GM19023 (cell line): ENCODE measurements at regions not wholly inside any gene's neighbourhood (a gene's known extent, or its start where the extent isn't known, plus 50 kb on each side); places are given as distances from the start of the nearest gene placed in this dataset.
"Not testable (repeated sequence)": the region's sequence is repeated elsewhere in the genome, so short reads cannot be mapped to it uniquely, and the experiment has no call there.

Source experiments
- ATAC-seq: cut with Tn5 transposase; IDR thresholded peaks from one replicate; pipeline ENCODE4 v1.9.1; 2021; ENCODE audit warnings: mild to moderate bottlenecking, moderate library complexity; ENCODE audit not compliant: unreplicated experiment

DNA sequence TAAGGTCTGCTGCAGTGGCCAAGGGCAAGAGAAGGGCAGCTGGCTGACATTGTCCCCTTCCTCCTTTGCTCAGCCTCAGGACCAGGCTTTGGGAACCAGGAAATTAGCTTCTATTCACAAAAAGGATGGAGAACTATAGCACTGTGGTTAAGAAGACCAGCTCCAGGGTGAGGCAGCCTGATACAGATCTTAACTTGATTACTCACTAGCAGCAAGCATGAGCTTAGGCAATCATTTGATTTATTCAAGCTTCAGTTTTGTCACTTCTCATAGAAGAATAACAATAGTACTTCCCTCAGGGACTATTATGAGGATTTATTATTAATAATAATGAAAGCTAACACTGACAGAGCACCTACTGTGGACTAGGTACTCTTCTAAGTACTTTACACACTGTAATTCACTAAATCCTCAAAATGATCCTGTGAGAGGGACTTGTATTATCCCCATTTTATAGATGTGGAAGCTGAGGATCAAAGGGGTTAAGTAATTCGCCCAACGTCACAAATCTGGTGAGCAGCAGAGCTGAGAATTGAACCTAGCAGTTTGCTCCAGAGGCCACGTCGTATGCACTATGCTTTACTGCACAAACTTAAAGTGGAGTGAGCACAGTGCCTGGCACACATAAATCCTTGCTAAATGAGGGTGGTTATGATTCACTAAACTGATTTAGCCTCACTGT, 130.4 kb upstream of the PAK3 start:
- ATAC-seq: no peak

DNA sequence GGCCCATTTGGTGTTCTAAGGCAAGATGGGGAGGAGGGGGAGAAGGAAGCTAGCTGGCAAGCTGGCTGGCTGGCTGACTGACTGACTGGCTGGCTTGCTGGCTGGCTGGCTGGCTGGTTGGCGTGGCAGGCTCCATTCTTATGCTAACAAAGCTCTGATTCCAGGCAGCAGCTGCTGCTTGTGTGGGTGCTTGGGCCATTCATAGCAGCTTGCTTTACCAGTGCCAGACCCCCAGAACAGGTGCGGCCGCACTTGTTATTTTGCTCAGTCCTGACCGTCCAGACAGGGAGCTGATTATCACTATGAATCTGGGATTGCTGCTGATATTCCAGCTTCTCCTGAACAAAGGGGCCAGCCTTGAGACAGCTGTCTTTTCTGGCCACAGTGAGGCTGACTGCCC, 131.2 kb upstream of the PAK3 start:
- ATAC-seq: no peak

DNA sequence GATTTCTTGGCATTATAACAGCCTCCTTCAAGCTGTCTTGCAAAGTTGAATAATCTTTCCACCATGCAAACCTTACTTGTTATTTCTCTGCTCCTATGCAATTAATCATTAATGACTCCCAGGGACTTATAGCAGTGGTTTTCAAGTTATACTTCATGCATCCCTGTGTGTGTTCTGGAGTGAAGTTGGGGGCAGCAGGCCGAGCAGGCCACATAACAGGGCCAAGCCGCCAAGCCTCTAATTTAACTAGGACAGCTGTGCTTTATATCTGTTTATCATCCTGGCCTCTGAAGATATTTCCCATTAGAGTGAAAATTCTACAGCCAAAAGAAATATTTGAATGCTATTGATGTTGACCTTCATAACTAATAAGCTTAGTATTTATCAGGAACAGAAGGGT, 133.5 kb upstream of the PAK3 start:
- ATAC-seq: no peak

DNA sequence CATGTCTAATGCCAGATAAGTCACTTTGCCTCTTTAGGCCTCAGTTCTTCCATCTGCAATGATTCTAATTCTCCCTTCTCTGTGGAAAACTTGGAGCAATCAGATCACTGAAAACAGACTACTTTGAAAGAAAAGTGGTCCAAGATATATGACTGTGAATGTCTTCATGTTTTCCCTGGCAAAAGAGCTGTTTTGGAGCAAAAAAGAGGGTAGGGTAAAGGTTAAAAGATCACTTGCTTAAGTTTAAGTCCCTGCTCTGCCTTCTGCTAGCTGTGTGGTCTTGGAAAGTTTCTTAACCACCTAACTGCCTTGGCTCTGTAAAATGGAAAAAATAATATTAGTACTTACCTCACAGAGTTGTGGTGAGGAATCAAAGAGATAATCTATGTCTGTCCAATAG, 140.3 kb upstream of the PAK3 start:
- ATAC-seq: no peak

DNA sequence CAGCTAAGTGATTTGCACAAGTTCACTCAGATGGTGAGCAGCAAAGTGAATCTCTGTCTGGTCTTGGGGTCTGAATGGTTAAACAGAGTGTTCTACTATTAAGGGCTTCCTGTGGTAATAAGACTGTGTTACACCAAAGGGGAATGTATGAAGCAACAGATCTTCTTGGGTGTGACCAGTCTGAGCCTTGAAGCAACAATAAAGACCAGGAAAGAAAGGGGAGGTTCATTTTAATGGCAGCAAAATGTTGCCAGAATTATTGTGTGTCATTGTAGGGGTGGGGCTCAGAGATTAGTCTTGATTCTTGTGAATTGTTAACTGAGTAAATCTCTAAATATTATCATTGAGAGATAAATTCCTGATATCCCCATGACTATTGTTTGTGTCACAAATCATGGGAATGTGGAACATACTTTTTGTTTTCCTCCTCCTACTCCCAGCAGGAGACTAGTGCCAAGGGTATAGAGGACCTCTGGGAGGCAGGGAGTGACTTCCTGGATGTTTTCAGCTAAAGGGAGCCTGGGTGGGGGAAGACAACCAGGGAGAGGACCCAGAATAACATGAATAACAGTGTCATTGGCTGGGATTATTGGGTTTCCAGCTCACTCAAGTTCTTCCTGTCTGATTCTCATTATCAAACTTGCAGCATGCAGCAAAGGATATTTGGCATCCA, 141.4 kb upstream of the PAK3 start:
- no peak for ATAC-seq

DNA sequence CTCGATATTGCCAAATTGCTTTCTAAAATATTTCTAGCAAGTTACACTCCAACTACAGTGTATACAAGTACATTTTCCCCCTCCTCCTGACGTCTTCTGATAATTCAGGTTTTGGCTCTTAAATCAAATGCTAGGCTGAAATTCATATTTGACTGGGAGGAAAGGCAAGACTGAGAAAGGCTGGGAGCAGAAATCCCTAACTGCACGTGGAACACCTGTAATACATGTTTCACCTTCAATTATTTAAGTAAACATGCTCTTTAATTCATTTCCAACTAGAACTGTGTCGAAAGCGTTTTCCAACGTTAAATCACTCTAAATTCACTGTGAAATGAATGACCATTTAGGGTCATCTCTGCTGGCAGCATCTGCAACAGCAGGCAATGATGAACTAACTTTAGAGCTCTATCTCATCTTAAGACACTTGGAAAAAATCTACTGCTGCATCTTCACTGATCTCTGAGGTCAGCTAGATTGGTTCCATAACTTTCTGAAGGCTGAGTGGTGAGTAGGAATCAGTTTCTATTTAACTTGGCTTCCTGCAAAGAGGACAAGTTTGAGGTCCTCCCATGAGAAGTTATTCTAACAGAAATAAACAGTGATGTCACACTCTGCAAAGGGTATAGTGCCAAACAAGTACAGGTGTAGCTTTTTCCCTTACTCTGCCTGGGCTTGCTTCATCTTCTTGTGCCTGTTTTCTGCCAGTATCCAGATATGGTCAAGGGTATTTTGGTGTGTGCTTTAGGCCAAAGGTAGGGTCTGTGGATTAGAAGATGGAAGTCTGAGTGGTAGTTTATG, 144.3 kb upstream of the PAK3 start:
- no peak for ATAC-seq

DNA sequence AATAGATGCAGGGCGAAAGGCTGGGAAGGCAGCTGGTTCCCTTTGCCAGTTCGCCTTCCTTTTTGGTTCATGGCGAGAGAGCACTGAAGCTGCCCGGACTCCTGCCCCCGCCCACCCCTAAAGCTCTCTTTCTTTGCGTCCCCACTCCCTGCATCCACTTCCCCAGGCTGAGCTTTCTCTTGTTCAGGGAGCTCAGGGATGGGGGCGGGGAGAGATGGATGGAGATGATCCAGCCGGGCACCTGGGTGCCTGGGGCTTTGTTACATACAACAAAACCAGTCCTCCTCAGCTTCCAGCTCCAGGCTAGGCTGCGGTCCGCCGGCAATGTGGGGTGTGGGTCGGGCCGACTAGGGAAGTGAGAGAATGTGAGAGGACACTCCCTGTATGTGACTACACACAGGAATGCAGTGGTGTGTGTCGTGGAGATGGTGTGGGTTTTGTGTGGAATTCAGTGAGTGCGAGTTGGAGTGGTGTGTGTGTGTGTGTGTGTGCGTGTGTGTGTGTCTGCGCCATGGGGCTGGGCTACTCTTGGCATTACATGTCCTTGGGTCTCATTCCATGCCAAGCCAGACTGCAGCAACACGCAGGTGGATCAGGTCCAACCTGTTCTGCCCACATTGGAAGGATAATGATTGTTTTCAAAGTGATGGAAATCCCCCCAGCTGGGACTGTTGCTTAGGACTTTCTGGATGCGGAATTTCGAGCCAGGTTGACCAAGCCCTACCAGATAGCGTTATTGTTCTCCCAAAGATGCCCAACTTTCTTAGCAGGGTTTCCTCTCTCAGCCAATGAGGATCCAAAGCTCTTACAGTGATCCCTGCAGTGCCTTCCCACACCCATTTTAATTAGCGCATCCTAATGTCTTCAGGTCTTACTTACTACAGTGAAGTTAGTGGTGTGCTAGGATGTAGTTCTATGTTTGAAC, 149.4 kb upstream of the CHRDL1 start:
- ATAC-seq: no peak

DNA sequence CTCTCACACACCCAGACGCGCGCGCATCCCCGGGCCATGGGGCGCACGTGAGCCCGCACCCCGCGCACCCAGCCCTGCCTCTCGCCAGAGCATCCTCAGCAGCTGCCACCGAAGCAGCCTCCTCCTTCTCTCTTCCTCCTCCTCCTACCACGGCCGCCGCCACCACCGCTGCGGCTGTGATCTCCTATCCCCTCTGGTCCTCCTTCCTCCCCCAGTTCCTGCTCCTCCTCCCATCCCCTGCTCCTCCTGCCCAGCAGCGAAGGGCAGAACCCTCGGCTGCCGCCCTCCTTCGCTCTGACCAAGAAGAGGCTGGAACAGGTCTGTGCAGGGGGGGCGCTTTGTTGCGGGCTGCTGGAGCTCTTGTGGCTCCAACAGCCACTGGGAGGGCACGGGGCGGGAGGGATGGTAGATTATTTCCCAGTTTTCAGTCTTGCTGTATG, 148.7 kb upstream of the CHRDL1 start:
- ATAC-seq: no peak

DNA sequence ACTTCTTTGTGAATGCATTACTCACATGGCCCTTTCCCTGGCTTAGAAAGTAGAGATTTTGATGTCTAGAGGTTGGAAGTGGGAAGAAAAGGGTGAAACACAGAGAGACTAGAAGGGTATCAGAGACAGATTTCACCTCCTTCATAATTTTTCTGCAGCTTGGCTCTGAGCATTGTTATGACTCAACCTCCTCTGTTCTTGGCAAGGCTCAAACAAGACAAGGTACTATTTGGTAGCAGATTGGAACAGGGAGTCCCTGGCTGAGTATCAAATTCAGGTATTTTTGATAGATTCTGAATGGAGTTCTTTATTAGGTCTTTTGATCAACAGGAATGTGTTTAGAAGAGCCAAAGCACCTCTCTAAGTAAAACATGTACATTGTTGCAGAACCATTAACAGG, 146.3 kb upstream of the CHRDL1 start:
- no peak for ATAC-seq

DNA sequence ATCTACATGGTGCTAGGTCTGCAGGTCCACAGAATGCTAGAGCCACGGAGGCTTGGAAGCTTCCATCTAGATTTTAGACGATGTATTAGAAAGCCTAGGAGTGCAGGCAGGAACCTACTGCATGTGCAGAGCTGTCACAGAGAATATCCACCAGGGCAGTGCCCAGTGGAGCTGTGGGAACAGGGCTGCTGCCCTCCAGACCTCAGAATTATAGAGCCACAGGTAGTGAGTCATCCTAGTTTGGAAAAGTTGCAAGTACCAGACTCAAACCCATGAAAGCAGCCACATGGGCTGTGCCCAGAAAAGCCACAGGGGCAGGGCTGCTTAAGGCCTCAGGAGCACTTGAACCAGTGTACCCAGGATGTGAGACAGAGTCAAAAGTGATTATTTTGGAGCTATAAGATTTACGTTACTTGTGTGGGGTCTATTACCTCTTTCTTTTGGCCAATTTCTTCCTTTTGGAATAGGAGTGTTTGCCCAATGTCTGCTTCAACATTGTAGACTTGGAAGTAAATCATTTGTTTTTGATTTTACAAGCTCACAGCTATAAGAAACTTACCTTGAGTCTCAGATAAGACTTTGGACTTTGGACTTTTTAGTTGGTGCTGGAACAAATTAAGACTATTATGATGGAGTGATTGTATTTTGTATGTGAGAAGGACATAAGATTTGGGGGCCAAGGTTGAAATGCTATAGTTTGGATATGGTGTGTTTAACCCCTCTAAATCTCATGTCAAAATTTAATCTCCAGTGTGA, 143.5 kb upstream of the CHRDL1 start:
- no peak for ATAC-seq

DNA sequence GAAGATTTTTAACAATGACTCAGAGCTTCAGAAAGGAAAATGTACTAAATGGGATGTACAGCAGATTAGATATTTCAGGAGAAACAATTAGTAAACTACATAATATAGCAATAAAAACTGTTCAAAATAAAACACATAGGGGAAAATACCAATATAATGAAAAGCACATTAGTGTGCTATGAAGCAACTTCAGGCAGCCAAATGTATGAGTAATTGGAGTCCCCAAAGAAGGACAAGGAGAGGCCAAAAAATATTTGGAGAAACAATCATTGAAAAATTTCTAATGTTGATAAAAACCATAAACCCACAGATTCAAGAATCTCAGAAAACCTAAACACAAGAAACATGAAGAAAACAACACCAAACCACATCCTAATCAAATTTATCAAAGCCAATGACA, 129.3 kb upstream of the CHRDL1 start:
- ATAC-seq: no peak

DNA sequence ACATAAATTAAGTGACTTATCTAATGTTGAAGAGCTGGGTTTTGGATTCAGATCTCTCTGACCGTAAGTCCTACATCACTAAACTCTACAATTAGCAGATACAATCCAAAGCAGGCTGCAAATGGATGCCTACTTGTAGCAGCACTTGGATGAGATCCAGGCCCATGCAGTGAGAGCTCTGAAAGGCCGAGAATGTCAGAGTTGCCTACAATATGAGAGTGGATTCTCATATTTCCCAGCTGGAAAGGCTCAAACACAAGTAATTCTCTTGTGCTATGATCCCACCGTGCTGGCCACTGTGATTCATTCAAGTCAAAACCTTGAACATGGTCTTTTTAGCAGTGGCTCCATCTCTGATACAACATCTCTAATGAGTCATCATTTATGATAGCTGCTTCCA, 125.4 kb upstream of the CHRDL1 start:
- ATAC-seq: no peak

DNA sequence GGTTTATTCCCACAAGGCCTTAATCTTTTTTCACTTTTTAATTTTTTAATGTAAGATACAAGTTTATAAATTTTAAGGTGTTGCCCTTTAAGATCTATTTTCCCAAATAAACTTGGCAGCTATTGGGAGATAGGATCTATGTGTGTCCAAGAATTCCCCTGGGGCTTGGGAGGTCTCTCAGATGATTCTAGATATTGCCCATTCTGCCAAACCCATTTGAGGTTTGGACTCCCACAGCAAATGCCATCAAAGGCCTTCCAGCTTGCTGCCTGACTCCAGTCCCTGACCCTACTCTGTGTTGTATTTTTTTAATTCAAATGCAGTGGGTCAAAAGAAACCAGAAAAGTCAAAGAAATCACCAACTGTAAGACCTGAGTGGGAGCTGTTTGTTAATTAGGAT, 120.0 kb upstream of the CHRDL1 start:
- ATAC-seq: no peak

DNA sequence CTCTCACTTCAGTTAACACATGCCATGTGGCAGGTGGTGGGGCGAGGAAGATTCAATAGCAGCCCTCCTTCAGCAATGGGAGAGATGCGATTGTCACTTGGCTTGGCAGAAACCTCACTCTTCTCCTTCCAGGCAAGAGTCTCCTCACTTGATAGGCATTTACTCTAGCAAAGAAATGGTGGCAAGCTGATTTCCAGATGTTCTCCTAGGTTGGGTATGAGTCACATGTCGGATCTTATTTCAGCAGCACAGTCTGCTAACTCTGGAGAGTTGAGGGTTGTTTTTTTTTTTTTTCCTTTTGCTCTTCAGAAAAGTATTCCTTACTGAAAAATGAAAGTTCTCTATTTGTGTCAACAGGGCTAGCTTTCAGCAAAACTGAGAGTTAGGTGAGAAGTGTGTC, 119.5 kb upstream of the CHRDL1 start:
- no peak for ATAC-seq

DNA sequence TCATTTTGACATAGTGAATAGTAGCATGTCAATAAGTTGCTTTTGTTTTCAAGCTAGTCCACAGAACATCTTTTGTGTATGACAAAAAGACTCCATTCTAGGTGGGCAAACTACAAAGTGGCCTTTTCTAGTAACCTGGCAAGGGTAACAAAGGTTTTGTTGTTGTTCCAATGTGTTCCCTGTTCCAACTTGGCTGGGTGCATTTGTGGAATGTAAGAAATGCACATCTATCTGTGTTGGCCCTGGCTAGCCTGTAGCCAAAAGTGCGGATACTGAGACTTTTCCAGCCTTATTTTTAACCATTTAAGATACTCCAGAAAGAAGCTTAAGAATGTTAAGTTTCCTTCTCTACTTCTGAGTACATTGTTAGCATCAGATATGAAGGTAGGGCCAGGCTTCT, 118.7 kb upstream of the CHRDL1 start:
- no peak for ATAC-seq

DNA sequence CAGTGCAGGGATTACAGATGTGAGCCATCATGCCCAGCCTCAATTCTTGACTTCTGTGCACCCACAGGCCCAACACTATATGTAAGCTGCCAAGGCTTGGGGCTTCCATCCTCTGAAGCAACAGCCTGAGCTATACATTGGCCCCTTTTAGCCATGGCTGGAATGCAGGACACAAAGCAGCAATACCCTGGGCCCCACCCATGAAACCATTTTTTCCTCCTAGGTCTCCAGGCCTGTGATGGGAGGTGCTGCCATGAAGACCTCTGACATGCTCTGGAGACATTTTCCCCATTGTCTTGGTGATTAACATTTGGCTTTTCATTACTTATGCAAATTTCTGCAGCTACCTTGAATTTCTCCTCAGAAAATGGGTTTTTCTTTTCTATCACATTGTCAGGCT, 109.1 kb upstream of the CHRDL1 start:
- not testable (repeated sequence) for ATAC-seq

DNA sequence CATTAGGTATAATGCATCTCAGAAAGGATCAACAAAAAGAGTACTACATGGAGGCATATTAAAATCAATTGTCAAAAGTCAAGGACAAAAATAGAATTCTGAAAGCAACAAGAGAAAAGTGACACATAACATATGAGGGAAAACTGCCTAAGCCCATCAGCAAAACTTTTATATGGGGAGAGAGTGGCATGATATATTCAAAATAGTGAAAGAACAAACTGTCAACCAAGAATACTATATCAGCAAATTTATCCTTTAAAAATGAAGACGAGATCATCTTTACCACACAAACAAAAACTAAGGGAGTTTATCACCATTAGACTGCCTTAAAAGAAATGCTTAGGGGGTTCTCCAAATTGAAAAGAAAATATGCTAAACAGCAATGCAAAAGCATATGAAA, 86.4 kb upstream of the CHRDL1 start:
- no peak for ATAC-seq

DNA sequence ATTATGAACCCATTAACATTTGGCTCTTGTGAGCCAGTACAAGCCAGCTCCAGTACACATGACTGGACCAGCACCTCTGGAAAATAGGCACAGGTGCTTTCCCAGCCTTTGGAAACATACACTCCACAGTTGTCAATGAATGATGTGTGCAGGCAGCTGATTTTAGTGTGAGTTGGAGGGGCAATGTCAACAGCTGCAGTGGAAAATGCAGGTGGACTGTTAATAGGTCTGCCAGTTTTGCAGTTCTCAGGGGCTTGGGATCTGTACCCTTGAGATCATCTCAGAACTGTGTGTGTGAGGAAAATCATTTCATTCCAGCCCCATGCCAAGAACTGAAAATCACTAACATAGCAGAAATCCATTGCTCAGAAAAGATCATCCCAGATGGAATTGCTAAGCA, 81.7 kb upstream of the CHRDL1 start:
- no peak for ATAC-seq

DNA sequence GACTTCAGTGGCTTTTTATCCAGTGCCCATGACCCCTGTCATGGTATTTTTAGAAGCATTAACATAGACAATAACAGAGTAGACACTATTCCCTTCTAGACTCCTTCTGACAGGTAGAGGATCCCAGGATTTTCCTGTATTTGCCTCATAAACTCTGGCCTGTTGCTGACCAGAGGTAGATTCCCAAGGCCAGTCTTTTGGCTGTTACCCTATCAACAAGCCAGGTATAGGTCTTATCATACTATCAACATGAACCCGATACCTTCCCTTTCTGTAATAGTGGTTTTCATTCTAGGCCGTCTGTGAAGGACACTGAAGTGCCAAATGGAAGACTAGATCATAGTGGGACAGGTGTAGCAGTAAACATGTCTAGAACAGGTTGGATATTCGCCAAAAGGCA, 76.2 kb upstream of the CHRDL1 start:
- ATAC-seq: no peak

DNA sequence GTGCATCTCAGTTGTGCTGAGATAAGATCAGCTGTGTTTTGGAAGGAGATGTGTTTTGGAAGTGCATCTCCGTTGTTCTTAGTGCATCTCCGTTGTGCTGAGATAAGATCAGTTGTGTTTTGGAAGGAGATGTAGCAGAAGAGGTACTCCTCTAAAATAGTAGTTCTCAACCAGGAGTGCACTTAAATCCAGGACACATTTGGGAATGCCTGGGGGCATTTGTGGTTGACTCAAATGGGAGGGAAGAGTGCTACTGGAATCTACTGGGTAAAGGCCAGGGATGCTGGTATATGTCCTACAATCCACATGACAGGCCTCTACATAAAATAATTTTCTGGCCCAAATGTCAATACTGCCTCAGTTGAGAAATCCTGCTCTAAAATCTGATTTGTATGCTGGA, 70.8 kb upstream of the CHRDL1 start:
- no peak for ATAC-seq
